ENCODE measurements at regions not wholly inside any gene's neighbourhood (a gene's known extent, or its start where the extent isn't known, plus 50 kb on each side); places are given as distances from the start of the nearest gene placed in this dataset.

DNA sequence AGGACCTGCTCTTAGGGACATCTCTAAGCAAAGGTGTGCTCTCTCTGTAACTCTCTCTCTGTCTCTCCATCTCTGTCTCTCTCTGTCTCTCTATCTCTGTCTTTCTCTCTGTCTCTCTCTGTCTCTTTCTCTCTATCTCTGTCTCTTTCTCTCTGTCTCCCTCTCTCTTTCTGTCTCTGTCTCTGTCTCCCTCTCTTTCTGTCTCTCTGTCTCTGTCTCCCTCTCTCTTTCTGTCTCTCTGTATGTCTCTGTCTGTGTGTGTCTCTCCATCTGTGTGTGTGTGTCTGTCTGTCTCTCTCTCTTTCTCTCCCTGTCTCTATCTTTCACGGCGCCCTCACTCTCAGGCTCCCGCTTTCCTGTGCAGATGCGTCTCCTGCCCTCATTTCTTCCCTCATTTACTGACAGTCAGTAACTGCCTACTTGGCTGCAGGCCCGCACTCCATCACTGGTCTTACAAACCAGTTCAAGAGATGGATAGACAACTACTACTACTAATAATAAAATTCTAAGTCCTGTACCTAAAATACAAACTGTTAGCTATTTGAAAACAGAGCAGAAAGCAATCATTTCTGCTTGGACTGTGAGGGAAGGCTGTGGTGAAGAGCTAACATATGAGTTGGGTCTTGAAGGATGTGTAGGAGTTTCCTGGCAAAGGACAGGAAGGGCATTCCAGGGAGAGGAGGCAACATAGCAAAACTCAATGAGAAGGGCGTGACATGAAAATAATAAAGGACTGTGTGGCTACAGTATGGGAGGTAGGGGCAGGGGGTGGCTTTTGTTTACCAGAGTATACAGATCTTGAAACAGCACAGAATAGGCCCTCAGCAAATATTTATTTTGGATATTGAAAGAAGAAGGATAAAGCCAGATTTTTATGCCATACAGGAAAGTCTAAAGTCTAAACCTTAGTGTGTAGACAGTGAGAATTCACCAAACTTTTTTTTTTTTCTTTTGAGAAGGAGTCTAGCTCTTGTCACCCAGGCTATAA, 67.8 kb upstream of the TAB2 start:
- no peak overlapping the region for H3K56ac ChIP-seq (replicated peaks; ENCODE audit: insufficient read length, low read depth, low read length)
- H2BK5ac ChIP-seq (ENCODE audit: low read depth, low read length), result no peak overlapping the region
- no peak overlapping the region for H4K5ac ChIP-seq (ENCODE audit: insufficient read length, low read depth, low read length)
- no peaks in the 10 kb centered on the region for H3K36me3 ChIP-seq (ENCODE audit: control insufficient read depth in 2 of 4, insufficient read depth in 4 of 4, low read length in 3 of 4)
- no peak overlapping the region for H3K14ac ChIP-seq (ENCODE audit: insufficient read length)
- no peaks in the 10 kb centered on the region for H3K79me1 ChIP-seq (ENCODE audit: low read depth, low read length)
- H3K9ac ChIP-seq (replicated peaks in 1 of 4; ENCODE audit: extremely low read depth in 1 of 4, low read depth in 3 of 4, low read length in 3 of 4), result no peak overlapping the region
- WGBS, 2 experiments (ENCODE audit: extremely low coverage in 1 of 2, insufficient coverage in 1 of 2, insufficient read length in 1 of 2, insufficient replicate concordance in 2 of 2, low coverage in 1 of 2, low lambda C conversion rate in 2 of 2, missing lambda C conversion rate in 1 of 2), result 88% methylated on average over 6 of the region's 6 CpGs; no CpG with 5 or more reads in 1 of the 2 experiments
- FAIRE-seq (no peak), DNase-seq (ENCODE audit: low read depth in 1 of 2, low spot score in 2 of 2) (no peak)
- H3K27me3 ChIP-seq (replicated peaks in 1 of 4; ENCODE audit: control insufficient read depth in 3 of 4, extremely low read depth in 1 of 4, insufficient read depth in 3 of 4, low read length in 3 of 4), result no peaks in the 10 kb centered on the region
- H3K4me2 ChIP-seq (ENCODE audit: insufficient read depth in 1 of 2, low read depth in 2 of 2, low read length in 2 of 2), result no peak overlapping the region
- H2BK12ac ChIP-seq (ENCODE audit: low read depth, low read length), result no peak overlapping the region
- H2BK120ac ChIP-seq (replicated peaks; ENCODE audit: low read depth, low read length), result no peak overlapping the region
- no peaks in the 10 kb centered on the region for H3K9me3 ChIP-seq (ENCODE audit: insufficient read depth in 2 of 2, low read depth in 1 of 2, low read length in 1 of 2)
- peaks cover 2% of the 10 kb centered on the region; the same call in 1 of the 2 replicates for H3K23me2 ChIP-seq (ENCODE audit: low read depth, low read length)
- no peak overlapping the region for H2BK20ac ChIP-seq (ENCODE audit: low read length)
- ChIA-PET POLR2A (ENCODE audit: partially characterized antibody) (no interaction called here), CTCF (ENCODE audit: partially characterized antibody) (interaction anchor here (1.8 kb wide), 1 partner anchor 12 kb away, joined by 4 read pairs; no protein-coding TSS in a partner anchor)
- H3K18ac ChIP-seq (ENCODE audit: extremely low read depth, low read length), result no peak overlapping the region
- H3K4me1 ChIP-seq (replicated peaks in 1 of 4; ENCODE audit: control insufficient read depth in 3 of 4, insufficient read depth in 4 of 4, low read length in 3 of 4), result no peaks in the 10 kb centered on the region; a peak in 1 of 7 replicates
- no peak overlapping the region for H4K91ac ChIP-seq (replicated peaks; ENCODE audit: insufficient read length, low read length)
- no peak overlapping the region for H2AK5ac ChIP-seq (ENCODE audit: low read depth, low read length)
- H3K4me3 ChIP-seq (ENCODE audit: extremely low read depth in 1 of 4, insufficient read depth in 2 of 4, low read depth in 3 of 4, low read length in 4 of 4), result no peak overlapping the region
- H3K79me2 ChIP-seq (ENCODE audit: control insufficient read depth in 1 of 2, insufficient read depth in 2 of 2, low read length in 2 of 2), result no peaks in the 10 kb centered on the region
- H3K23ac ChIP-seq (ENCODE audit: insufficient read length), result no peak overlapping the region
- H2BK15ac ChIP-seq (ENCODE audit: low read length), result no peak overlapping the region
- H4K20me1 ChIP-seq (replicated peaks in 1 of 2; ENCODE audit: control insufficient read depth in 1 of 2, insufficient read depth in 2 of 2, low read length in 2 of 2), result no peaks in the 10 kb centered on the region
- H3K27ac ChIP-seq (ENCODE audit: low read depth, low read length), result no peak overlapping the region
- H4K8ac ChIP-seq (ENCODE audit: extremely low read depth, insufficient read depth, low read length), result no peak overlapping the region
- H2AFZ ChIP-seq (ENCODE audit: low read length), result no peak overlapping the region
- no peak overlapping the region for H3K4ac ChIP-seq (replicated peaks; ENCODE audit: insufficient read length, low read depth, low read length)
- TF ChIP-seq CTCF (IDR thresholded peaks at IDR 0.05; ENCODE audit: control extremely low read depth in 1 of 3, insufficient read depth in 1 of 3, low read depth in 1 of 3, low read length in 3 of 3) (no peak), JUND (IDR thresholded peaks at IDR 0.05; ENCODE audit: low read length) (no peak), RXRA (IDR thresholded peaks at IDR 0.05; ENCODE audit: insufficient read depth, low read depth, low read length) (no peak), USF2 (IDR thresholded peaks at IDR 0.05; ENCODE audit: low read length) (no peak), ATF3 (IDR thresholded peaks at IDR 0.05; ENCODE audit: insufficient read depth, low read depth, low read length) (no peak), ASH2L (IDR thresholded peaks at IDR 0.05; ENCODE audit: low read length) (no peak), TAF7 (optimal IDR thresholded peaks at IDR 0.05; ENCODE audit: borderline replicate concordance, low read depth, low read length) (no peak)

Data from H1 (cell line).